ENCODE measurements at regions not wholly inside any gene's neighbourhood (a gene's known extent, or its start where the extent isn't known, plus 50 kb on each side); places are given as distances from the start of the nearest gene placed in this dataset.

- TF ChIP-seq CTCF (conservative IDR thresholded peaks at IDR 0.05; ENCODE audit: low read depth in 2 of 2) (no peak), EZH2 (IDR thresholded peaks at IDR 0.05; ENCODE audit: low read depth, unreplicated experiment) (no peak), EZH2phosphoT487 (IDR thresholded peaks at IDR 0.05; ENCODE audit: unreplicated experiment) (no peak), POLR2AphosphoS5 (IDR thresholded peaks at IDR 0.05; ENCODE audit: low read depth) (no peak), REST (IDR thresholded peaks at IDR 0.05; ENCODE audit: unreplicated experiment) (no peak), CREB1 (CRISPR knock-in tag; IDR thresholded peaks at IDR 0.05; ENCODE audit: low read depth) (no peak), ZNF114 (CRISPR knock-in tag; IDR thresholded peaks at IDR 0.05) (no peak), STAT1 (IDR thresholded peaks at IDR 0.05; ENCODE audit: unreplicated experiment) (no peak), NANOG (IDR thresholded peaks at IDR 0.05; ENCODE audit: borderline replicate concordance) (no peak), JUNB (IDR thresholded peaks at IDR 0.05; ENCODE audit: unreplicated experiment) (no peak)
These were observed 53.2 kb upstream of the KMT2C start for GRCh38 chr7:152489044-152489443.
